K562 (cell line): ENCODE measurements at regions not wholly inside any gene's neighbourhood (a gene's known extent, or its start where the extent isn't known, plus 50 kb on each side); places are given as distances from the start of the nearest gene placed in this dataset.

ENCODE experiments used
- ATAC-seq: fragments of 200-7000 bp; cut with Tn5 transposase; 3 replicates; pipeline ENCODE4 v1.9.1; 2020; ENCODE audit warnings: moderate library complexity
- BruUV-seq: library from RNA; stranded (reverse); fragments of 400-500 nt; replicated peaks from 2 replicates; lab custom pipeline; 2021; lab: Mats Ljungman, UMichigan
- CTCF ChIA-PET: fragments of 300-600 bp; formaldehyde crosslinking; extraction: SDS; loops from one replicate; lab custom pipeline; 2021; ENCODE audit warnings: low intra/inter-chr PET ratio; lab: Yijun Ruan, JAX
- POLR2A ChIA-PET: fragments of 300-600, 350-650 bp; sonication (Branson Sonifier 250); formaldehyde crosslinking; extraction: SDS; loops from one replicate; lab custom pipeline; 2021; ENCODE audit warnings: antibody characterized with exemption, inconsistent platforms; lab: Yijun Ruan, JAX
- DNase-seq, 4 experiments: peaks; one replicate each; pipeline versions ENCODE4 v3.0.0 to v3.0.0-alpha.2; 2011 to 2018; ENCODE audit warnings: low spot score in 3 of 4, mixed read lengths in 3 of 4; ENCODE audit errors: extremely low read depth in 1 of 4
- FAIRE-seq: peaks from 2 replicates; lab custom pipeline; 2011; peaks lifted over from hg19 to GRCh38; lab: Jason Lieb, UNC
- H2AFZ ChIP-seq: 2 replicates; pipeline ENCODE4 v1.6.0; 2011; ENCODE audit warnings: low read depth, low read length, control low read depth, inconsistent platforms
- H3K27ac ChIP-seq: fragments of 200-600 bp; 3 replicates; pipeline ENCODE4 v1.8.0; 2011; ENCODE audit warnings: low read depth, mild to moderate bottlenecking, control low read depth, inconsistent platforms, low read length, moderate library complexity, mixed read lengths; ENCODE audit errors: extremely low read depth
- H3K27me3 ChIP-seq, 2 experiments: fragments of 300-600 bp in 1 of 2; 2 replicates in 1 of 2; 3 replicates in 1 of 2; pipeline versions ENCODE4 v1.6.0 to v1.8.0; 2011; ENCODE audit warnings: inconsistent platforms in 2 of 2, low read length in 2 of 2, mild to moderate bottlenecking in 1 of 2, mixed read lengths in 1 of 2, moderate library complexity in 1 of 2; ENCODE audit not compliant: control insufficient read depth in 2 of 2, insufficient read depth in 2 of 2
- H3K36me3 ChIP-seq: fragments of 300-600 bp; 3 replicates; pipeline ENCODE4 v1.8.0; 2011; ENCODE audit warnings: mild to moderate bottlenecking, low read length, inconsistent platforms; ENCODE audit not compliant: control insufficient read depth, insufficient read depth
- H3K4me1 ChIP-seq, 2 experiments: fragments of 200-600 bp in 1 of 2; replicated peaks in 1 of 2; 2 replicates in 1 of 2; 3 replicates in 1 of 2; pipeline versions ENCODE4 v1.5.1 to v1.8.0; 2011; ENCODE audit warnings: inconsistent platforms in 2 of 2, low read length in 2 of 2, mild to moderate bottlenecking in 1 of 2, mixed read lengths in 1 of 2, moderate library complexity in 1 of 2; ENCODE audit not compliant: control insufficient read depth in 2 of 2, insufficient read depth in 2 of 2
- H3K4me2 ChIP-seq: 2 replicates; pipeline ENCODE4 v1.6.1; 2011; ENCODE audit warnings: low read length, control low read depth, inconsistent platforms, mixed read lengths; ENCODE audit not compliant: insufficient read depth
- H3K4me3 ChIP-seq: fragments of 200-600 bp; sonication (generic), shearing (Covaris generic); 2 replicates; pipeline ENCODE4 v1.5.1; 2016; ENCODE audit warnings: control low read depth, inconsistent platforms
- H3K79me2 ChIP-seq: fragments of 200-600 bp; 3 replicates; pipeline ENCODE4 v1.8.0; 2011; ENCODE audit warnings: low read length, inconsistent platforms; ENCODE audit not compliant: control insufficient read depth, insufficient read depth
- H3K9ac ChIP-seq, 2 experiments: 2 replicates each; pipeline versions ENCODE4 v1.6.0 to v1.6.1; 2011; ENCODE audit warnings: low read depth in 2 of 2, low read length in 2 of 2, control low read depth in 1 of 2, inconsistent platforms in 1 of 2, mild to moderate bottlenecking in 1 of 2, mixed read lengths in 1 of 2; ENCODE audit not compliant: insufficient read depth in 1 of 2
- H3K9me1 ChIP-seq: one replicate; pipeline ENCODE4 v1.6.0; 2011; ENCODE audit warnings: inconsistent platforms, mild to moderate bottlenecking, low read length, moderate library complexity; ENCODE audit not compliant: control insufficient read depth, insufficient read depth
- H3K9me3 ChIP-seq: replicated peaks from 2 replicates; pipeline ENCODE4 v1.5.1; 2011; ENCODE audit warnings: low read depth, low read length, inconsistent platforms; ENCODE audit not compliant: control insufficient read depth, insufficient read depth
- H4K20me1 ChIP-seq: replicated peaks from 2 replicates; pipeline ENCODE4 v1.6.1; 2011; ENCODE audit warnings: low read length, inconsistent platforms, mixed read lengths; ENCODE audit not compliant: control insufficient read depth, insufficient read depth
- ELF2 ChIP-seq: fragments of 250-450 bp; sonication (Bioruptor Pico); IDR thresholded peaks from 2 replicates; pipeline ENCODE4 v1.5.0; 2021; ENCODE audit warnings: mild to moderate bottlenecking
- NR2C2 ChIP-seq, 2 experiments: fragments of 200-800 bp in 1 of 2; sonication (Bioruptor generic) in 1 of 2; sonication (generic) in 1 of 2; formaldehyde crosslinking in 1 of 2; IDR thresholded peaks; 2 replicates each; pipeline versions ENCODE4 v1.6.1 to v1.8.0; 2016 to 2022; ENCODE audit warnings: mild to moderate bottlenecking in 1 of 2, missing compliant biosample characterization in 1 of 2, missing genetic modification characterization in 1 of 2, missing genetic modification reagents in 1 of 2
- PURB ChIP-seq: sonication (generic); formaldehyde crosslinking; IDR thresholded peaks from 2 replicates; pipeline ENCODE4 v1.9.0; 2021; ENCODE audit warnings: low read depth, mild to moderate bottlenecking, missing genetic modification reagents
- USF2 ChIP-seq: sonication (generic); formaldehyde crosslinking; IDR thresholded peaks from 2 replicates; pipeline ENCODE4 v1.5.0; 2020; ENCODE audit warnings: missing genetic modification reagents
- ZNF121 ChIP-seq: sonication (generic); formaldehyde crosslinking; conservative IDR thresholded peaks from 2 replicates; pipeline ENCODE4 v1.8.0; 2022; ENCODE audit warnings: missing genetic modification reagents
- ZNF212 ChIP-seq: fragments of 450-650 bp; formaldehyde crosslinking; IDR thresholded peaks from 2 replicates; pipeline ENCODE4 v1.4.0; 2020; ENCODE audit warnings: mild to moderate bottlenecking
- ZNF518B ChIP-seq: fragments of 250-450 bp; sonication (Bioruptor Pico); IDR thresholded peaks from 2 replicates; pipeline ENCODE4 v1.5.0; 2021; ENCODE audit warnings: mild to moderate bottlenecking, moderate library complexity
- ZNF57 ChIP-seq: fragments of 450-650 bp; formaldehyde crosslinking; IDR thresholded peaks from 2 replicates; pipeline ENCODE4 v1.4.0; 2020; ENCODE audit warnings: mild to moderate bottlenecking, moderate library complexity
- WGBS: fragments of 100-300 bp; shearing (Covaris generic); methylation state at CpG from one replicate; pipeline ENCODE4 v1.1.6; 2016; ENCODE audit warnings: low coverage, mixed read lengths; ENCODE audit not compliant: insufficient coverage; ENCODE audit errors: missing lambda C conversion rate; 5-methylcytosine and 5-hydroxymethylcytosine counted together
- in situ Hi-C: fragments of 300-500 bp; cut with MboI; formaldehyde crosslinking; loops from 4 replicates; pipeline ENCODE4 v1.15.0; 2018; ENCODE audit warnings: inconsistent platforms, mixed read lengths
- intact Hi-C: fragments of 100-400 bp; cut with micrococcal nuclease; formaldehyde crosslinking; loops from 2 replicates; pipeline ENCODE4 v1.14.2; 2022
- TF ChIP-seq, protein P1 (sequence below), 3 experiments: fragments of 200-800 bp in 1 of 3; fragments of 250-450 bp in 1 of 3; fragments of 450-650 bp in 1 of 3; sonication (Bioruptor Pico) in 1 of 3; sonication (Bioruptor generic) in 1 of 3; formaldehyde crosslinking in 1 of 3; IDR thresholded peaks; 2 replicates each; pipeline versions ENCODE4 v1.6.1 to v1.8.0; 2016 to 2022; ENCODE audit warnings: mild to moderate bottlenecking in 2 of 3, missing genetic modification characterization in 2 of 3, missing compliant biosample characterization in 1 of 3, moderate library complexity in 1 of 3
- TF ChIP-seq, protein P2 (sequence below): sonication (generic); formaldehyde crosslinking; IDR thresholded peaks from 2 replicates; pipeline ENCODE4 v1.8.1; 2023; ENCODE audit warnings: mild to moderate bottlenecking, missing genetic modification reagents

DNA sequence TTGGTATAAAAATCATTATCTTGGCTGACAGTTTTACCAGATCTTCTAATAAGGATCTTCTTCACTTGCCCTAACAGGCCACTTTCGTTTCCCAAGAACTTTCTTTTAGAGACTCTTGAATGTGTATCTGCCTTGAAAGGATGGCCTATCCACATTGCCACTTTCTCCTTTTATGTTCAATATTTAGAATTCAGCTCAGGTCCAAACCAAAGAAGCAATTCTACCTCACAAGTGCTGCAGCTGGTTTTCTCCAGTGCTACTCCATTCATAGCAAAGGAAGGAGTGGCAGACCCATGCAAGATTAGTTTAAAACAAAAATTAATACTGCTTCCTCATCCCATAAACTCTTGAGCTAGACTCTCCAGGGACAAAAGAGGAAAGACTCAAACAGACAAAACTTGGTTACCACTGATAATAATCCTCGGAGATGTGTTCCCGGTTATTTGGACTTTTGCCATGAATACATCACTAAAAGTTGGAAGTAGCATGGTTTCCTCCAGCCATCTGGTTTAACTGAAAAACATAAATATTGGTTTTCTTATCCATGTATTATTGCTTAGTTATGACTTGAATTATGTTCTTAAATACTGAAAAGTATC, 401.8 kb downstream of the PABPC4L start:
- Histone ChIP-seq H3K4me2 (no peak overlapping the region), H3K4me3 (no peak overlapping the region), H3K27me3 (no peaks in the 10 kb centered on the region), H3K79me2 (no peaks in the 10 kb centered on the region), H2AFZ (peak overlapping the region; percentile 2; the same call in 1 of the 2 replicates), H3K9me3 (no peaks in the 10 kb centered on the region), H4K20me1 (no peaks in the 10 kb centered on the region), H3K36me3 (no peaks in the 10 kb centered on the region), H3K9me1 (no peaks in the 10 kb centered on the region), H3K27ac (no peak overlapping the region), H3K9ac (no peak overlapping the region), H3K4me1 (no peaks in the 10 kb centered on the region)
- FAIRE-seq (no peak), ATAC-seq (no peak), DNase-seq (no peak)
- BruUV-seq: no TSS peak
- intact Hi-C loops: no loop called here
- POLR2A ChIA-PET: no interaction called here
- CTCF ChIA-PET: no interaction called here
- 7% methylated on average over 3 of the region's 3 CpGs for WGBS
- in situ Hi-C loops: no loop called here
- TF ChIP-seq USF2 (CRISPR knock-in tag) (no peak), ZNF121 (CRISPR knock-in tag) (no peak), PURB (CRISPR knock-in tag) (no peak), ELF2 (CRISPR knock-in tag) (no peak), NR2C2 (CRISPR knock-in tag; IDR thresholded peaks at IDR 0.05) (no peak), NR2C2 (tag; IDR thresholded peaks at IDR 0.05) (no peak), ZNF212 (CRISPR knock-in tag) (no peak), ZNF57 (no peak), ZNF518B (CRISPR knock-in tag) (no peak)
- TF ChIP-seq, protein P1, sequence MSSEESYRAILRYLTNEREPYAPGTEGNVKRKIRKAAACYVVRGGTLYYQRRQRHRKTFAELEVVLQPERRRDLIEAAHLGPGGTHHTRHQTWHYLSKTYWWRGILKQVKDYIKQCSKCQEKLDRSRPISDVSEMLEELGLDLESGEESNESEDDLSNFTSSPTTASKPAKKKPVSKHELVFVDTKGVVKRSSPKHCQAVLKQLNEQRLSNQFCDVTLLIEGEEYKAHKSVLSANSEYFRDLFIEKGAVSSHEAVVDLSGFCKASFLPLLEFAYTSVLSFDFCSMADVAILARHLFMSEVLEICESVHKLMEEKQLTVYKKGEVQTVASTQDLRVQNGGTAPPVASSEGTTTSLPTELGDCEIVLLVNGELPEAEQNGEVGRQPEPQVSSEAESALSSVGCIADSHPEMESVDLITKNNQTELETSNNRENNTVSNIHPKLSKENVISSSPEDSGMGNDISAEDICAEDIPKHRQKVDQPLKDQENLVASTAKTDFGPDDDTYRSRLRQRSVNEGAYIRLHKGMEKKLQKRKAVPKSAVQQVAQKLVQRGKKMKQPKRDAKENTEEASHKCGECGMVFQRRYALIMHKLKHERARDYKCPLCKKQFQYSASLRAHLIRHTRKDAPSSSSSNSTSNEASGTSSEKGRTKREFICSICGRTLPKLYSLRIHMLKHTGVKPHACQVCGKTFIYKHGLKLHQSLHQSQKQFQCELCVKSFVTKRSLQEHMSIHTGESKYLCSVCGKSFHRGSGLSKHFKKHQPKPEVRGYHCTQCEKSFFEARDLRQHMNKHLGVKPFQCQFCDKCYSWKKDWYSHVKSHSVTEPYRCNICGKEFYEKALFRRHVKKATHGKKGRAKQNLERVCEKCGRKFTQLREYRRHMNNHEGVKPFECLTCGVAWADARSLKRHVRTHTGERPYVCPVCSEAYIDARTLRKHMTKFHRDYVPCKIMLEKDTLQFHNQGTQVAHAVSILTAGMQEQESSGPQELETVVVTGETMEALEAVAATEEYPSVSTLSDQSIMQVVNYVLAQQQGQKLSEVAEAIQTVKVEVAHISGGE (CRISPR knock-in tag; IDR thresholded peaks at IDR 0.05): no peak
- TF ChIP-seq, protein P2, sequence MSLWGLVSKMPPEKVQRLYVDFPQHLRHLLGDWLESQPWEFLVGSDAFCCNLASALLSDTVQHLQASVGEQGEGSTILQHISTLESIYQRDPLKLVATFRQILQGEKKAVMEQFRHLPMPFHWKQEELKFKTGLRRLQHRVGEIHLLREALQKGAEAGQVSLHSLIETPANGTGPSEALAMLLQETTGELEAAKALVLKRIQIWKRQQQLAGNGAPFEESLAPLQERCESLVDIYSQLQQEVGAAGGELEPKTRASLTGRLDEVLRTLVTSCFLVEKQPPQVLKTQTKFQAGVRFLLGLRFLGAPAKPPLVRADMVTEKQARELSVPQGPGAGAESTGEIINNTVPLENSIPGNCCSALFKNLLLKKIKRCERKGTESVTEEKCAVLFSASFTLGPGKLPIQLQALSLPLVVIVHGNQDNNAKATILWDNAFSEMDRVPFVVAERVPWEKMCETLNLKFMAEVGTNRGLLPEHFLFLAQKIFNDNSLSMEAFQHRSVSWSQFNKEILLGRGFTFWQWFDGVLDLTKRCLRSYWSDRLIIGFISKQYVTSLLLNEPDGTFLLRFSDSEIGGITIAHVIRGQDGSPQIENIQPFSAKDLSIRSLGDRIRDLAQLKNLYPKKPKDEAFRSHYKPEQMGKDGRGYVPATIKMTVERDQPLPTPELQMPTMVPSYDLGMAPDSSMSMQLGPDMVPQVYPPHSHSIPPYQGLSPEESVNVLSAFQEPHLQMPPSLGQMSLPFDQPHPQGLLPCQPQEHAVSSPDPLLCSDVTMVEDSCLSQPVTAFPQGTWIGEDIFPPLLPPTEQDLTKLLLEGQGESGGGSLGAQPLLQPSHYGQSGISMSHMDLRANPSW (CRISPR knock-in tag): no peak
